Mammary epithelial cell (primary cell): ENCODE measurements at regions not wholly inside any gene's neighbourhood (a gene's known extent, or its start where the extent isn't known, plus 50 kb on each side); places are given as distances from the start of the nearest gene placed in this dataset.

Source experiments
- CTCF ChIP-seq, 2 donors: IDR thresholded peaks in 1 of 2; conservative IDR thresholded peaks in 1 of 2; 2 replicates each; pipeline ENCODE4 v1.5.1; 2011 to 2012; ENCODE audit warnings: inconsistent platforms in 2 of 2, low read length in 2 of 2, mild to moderate bottlenecking in 2 of 2, control low read depth in 1 of 2, low read depth in 1 of 2; ENCODE audit not compliant: insufficient read depth in 1 of 2; ENCODE audit errors: extremely low read depth in 1 of 2
- EZH2 ChIP-seq: IDR thresholded peaks from 2 replicates; pipeline ENCODE4 v1.6.1; 2012; ENCODE audit warnings: low read length, inconsistent platforms, borderline replicate concordance

DNA sequence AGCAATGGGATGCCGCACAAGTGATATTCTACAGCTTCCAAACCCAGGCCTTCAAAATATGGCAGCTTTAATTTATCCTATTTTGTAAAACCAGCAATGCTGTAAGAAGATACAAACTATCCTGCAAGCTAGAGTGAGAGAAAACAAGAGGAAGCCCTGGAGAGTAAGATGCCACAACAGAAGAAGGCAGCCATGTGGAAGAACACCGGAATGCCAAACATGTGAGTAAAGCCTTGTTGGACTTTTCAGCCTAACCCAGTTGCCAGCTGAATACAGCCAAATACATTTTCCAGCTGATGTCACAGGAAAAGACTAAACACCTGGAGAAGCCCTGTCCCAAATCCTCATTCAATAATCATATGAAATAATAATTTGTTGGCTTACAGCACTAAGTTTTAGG lies 1115.1 kb upstream of the CADM2 start:
- TF ChIP-seq CTCF (conservative IDR thresholded peaks at IDR 0.05 in 1 of 2, IDR thresholded peaks at IDR 0.05 in 1 of 2; ENCODE audit: extremely low read depth in 1 of 2, insufficient read depth in 1 of 2, low read depth in 1 of 2, low read length in 2 of 2) (no peak), EZH2 (no peak)
